BE2C (cell line): ENCODE measurements at regions not wholly inside any gene's neighbourhood (a gene's known extent, or its start where the extent isn't known, plus 50 kb on each side); places are given as distances from the start of the nearest gene placed in this dataset.

Experiments
- DNase-seq: peaks from one replicate; pipeline ENCODE4 v3.0.0-alpha.2; 2020
- H3K27me3 ChIP-seq: fragments of 250-450 bp; sonication (Bioruptor Pico); 2 replicates; pipeline ENCODE4 v1.5.1; 2020; ENCODE audit warnings: mild to moderate bottlenecking
- H3K36me3 ChIP-seq: fragments of 250-450 bp; sonication (Bioruptor Pico); 2 replicates; pipeline ENCODE4 v1.5.1; 2020; ENCODE audit warnings: mild to moderate bottlenecking
- H3K4me1 ChIP-seq: fragments of 250-450 bp; sonication (Bioruptor Pico); 2 replicates; pipeline ENCODE4 v1.5.1; 2020
- H3K4me3 ChIP-seq: 2 replicates; pipeline ENCODE4 v1.5.1; 2011; ENCODE audit warnings: low read depth, low read length
- H3K9me3 ChIP-seq: fragments of 250-450 bp; sonication (Bioruptor Pico); 2 replicates; pipeline ENCODE4 v1.5.1; 2020
- TF ChIP-seq, protein P1 (sequence below): IDR thresholded peaks from 2 replicates; pipeline ENCODE4 v1.5.1; 2012; ENCODE audit warnings: mild to moderate bottlenecking, low read depth, low read length

DNA sequence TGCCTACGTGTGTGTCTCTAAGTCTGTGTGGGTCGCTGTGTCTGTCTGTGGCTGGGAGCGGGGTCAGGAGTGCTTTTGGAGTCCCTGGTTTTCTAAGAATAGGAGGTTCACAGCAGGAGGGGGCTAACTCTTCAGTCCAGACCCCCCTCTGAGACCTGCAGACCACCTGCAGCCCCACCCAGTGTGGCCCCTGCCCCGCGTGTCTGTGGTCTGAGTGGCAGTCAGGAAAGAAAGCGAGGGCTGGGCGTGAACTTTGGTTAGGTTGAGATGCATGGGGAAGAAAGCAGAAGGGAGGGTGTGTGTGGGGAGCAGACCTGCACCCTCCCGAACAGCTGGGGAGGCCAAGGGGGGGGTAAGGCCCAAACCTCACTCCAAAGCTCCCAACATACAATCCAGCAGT lies 144.9 kb upstream of the TPM1 start:
- TF ChIP-seq, protein P1, sequence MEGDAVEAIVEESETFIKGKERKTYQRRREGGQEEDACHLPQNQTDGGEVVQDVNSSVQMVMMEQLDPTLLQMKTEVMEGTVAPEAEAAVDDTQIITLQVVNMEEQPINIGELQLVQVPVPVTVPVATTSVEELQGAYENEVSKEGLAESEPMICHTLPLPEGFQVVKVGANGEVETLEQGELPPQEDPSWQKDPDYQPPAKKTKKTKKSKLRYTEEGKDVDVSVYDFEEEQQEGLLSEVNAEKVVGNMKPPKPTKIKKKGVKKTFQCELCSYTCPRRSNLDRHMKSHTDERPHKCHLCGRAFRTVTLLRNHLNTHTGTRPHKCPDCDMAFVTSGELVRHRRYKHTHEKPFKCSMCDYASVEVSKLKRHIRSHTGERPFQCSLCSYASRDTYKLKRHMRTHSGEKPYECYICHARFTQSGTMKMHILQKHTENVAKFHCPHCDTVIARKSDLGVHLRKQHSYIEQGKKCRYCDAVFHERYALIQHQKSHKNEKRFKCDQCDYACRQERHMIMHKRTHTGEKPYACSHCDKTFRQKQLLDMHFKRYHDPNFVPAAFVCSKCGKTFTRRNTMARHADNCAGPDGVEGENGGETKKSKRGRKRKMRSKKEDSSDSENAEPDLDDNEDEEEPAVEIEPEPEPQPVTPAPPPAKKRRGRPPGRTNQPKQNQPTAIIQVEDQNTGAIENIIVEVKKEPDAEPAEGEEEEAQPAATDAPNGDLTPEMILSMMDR, result no peak
- Histone ChIP-seq H3K36me3 (no peaks in the 10 kb centered on the region), H3K4me3 (no peak overlapping the region), H3K27me3 (no peaks in the 10 kb centered on the region), H3K9me3 (no peaks in the 10 kb centered on the region), H3K4me1 (peaks cover 32% of the 10 kb centered on the region)
- DNase-seq, result no peak

DNA sequence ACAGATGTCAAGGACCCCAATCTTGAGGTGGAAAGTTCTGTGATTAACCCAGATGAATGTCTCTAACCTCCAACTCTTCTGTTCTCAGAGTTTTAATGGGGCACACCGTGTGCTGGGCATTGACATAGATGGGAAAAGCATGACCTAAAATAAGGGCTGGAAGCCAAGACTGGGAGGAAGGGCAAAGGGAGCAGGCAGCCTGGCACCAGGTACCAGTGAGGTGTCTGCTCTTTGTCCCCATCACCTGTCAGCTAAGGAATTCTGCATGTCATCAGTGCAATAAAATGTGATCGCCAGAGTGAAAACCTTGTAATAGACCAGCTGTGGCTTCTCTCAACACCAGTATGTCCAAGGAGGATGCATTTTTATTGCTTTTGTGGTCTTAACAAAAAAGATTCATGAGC lies 143.5 kb upstream of the TPM1 start:
- Histone ChIP-seq H3K4me3 (no peak overlapping the region), H3K27me3 (no peaks in the 10 kb centered on the region), H3K9me3 (no peaks in the 10 kb centered on the region), H3K4me1 (peaks cover 29% of the 10 kb centered on the region), H3K36me3 (no peaks in the 10 kb centered on the region)
- TF ChIP-seq, protein P1, result no peak
- no peak for DNase-seq

DNA sequence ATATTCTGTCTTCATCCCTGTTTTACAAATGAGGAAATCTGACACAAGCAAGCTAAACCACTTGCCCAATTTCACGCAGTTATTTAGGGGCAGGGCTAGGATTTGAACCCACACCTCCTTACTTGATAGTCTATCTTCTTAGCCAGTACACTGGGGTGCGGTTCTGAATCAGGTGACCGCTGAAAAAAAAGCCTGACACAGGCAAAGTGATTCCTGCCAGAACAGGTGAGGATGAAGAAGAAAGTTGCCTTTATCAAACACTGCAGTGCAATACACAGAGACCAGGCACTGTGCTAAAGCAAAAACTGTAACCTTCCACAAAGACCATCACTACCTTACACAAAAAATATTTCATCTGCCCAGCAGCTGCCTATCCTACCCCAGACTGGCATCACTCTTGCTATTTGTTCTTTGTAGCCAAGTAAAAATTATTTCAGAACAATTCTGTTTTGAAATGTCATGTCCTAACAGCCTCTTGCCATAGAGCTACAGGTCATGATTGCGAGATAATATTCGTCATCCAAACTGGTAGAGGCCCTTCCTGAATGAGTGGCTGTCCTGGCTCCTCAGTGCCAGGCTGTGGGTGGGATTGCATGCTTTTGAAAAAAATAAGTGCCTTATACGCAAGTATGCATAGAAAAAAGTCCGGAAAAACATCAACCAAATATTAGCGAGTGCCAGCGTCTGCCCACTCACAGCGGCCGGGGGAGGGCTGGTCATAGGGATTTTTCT lies 142.3 kb upstream of the TPM1 start:
- no peaks in the 10 kb centered on the region for H3K27me3 ChIP-seq
- DNase-seq, result no peak
- peaks cover 18% of the 10 kb centered on the region for H3K4me1 ChIP-seq
- TF ChIP-seq, protein P1, result no peak
- no peaks in the 10 kb centered on the region for H3K9me3 ChIP-seq
- no peaks in the 10 kb centered on the region for H3K36me3 ChIP-seq
- no peak overlapping the region for H3K4me3 ChIP-seq

DNA sequence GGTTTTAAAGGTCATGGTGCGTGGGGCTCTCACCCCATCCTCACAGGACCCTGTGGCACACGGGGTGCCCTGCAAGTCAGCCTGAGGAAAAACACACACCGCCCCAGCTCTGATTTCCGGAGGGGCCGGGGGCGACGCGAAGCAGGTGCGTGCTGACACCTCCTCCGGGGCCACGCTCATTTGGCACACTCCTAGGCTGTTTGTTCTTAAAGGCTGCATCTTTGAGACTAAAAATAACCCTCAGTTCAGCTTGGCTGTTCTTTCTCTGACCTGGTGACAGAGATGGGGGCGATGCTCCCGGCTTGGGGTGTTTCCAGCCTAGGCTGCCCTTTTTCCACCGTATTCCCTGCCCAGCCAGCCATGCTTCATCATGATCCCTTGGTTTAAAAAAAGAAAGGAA lies 141.5 kb upstream of the TPM1 start:
- Histone ChIP-seq H3K9me3 (no peaks in the 10 kb centered on the region), H3K4me3 (no peak overlapping the region), H3K36me3 (no peaks in the 10 kb centered on the region), H3K27me3 (no peaks in the 10 kb centered on the region), H3K4me1 (peaks cover 11% of the 10 kb centered on the region)
- DNase-seq, result no peak
- TF ChIP-seq, protein P1, result no peak

DNA sequence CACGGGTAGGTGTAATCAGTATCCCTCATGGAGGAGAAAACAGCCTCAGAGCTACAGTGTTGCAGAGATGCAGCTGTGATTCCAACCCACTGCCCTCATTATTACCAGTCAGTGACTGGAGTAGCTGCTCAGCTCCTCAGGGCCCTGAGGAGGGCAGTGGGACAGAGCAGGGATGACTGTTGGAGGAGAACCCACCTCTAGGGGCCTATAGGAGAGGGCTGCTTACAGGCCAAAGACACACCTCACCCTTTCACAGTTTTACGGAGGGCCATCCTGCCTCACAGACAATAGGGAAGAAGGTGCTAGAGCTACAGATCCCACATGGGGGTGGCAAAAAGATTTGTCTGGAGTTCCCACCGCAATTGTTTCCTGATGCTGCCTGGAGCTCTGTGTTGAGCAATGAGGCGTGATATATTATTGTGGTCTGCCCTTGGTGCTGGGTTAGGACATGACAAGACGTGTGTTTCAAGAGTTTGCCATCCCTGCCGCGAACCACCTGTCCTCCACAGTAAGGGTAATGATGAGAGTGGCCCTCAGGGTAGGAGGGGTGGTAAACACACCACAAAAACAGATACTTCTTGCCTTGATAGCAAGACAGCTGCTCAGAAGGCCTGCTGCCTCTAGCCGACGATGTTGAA lies 140.5 kb upstream of the TPM1 start:
- H3K36me3 ChIP-seq, result no peaks in the 10 kb centered on the region
- TF ChIP-seq, protein P1, result no peak
- no peak for DNase-seq
- H3K4me1 ChIP-seq, result peaks cover 3% of the 10 kb centered on the region
- H3K27me3 ChIP-seq, result no peaks in the 10 kb centered on the region
- no peaks in the 10 kb centered on the region for H3K9me3 ChIP-seq
- H3K4me3 ChIP-seq, result no peak overlapping the region

DNA sequence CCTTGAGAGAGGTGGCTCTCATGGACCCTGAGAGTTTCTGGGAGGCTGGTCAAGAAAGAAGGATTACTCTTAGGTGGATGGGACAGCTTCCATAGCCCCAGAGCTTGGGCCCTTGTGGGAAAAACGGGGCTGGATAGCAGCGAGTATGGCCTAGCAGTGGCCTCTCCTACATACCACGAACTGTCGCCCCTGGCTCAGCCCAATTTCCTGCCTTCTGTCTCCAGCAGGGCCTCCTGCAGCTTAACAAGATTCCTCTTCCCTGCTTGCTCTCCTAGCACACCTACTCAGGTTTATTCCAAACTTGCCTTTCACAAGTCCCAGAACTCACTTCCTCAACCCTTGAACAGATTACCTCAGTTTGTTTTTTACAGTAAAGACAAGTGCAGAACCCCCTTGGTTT lies 139.7 kb upstream of the TPM1 start:
- Histone ChIP-seq H3K27me3 (no peaks in the 10 kb centered on the region), H3K4me3 (no peak overlapping the region), H3K4me1 (peaks cover 3% of the 10 kb centered on the region), H3K36me3 (no peaks in the 10 kb centered on the region), H3K9me3 (no peaks in the 10 kb centered on the region)
- TF ChIP-seq, protein P1, result no peak
- DNase-seq, result no peak
